ENCODE measurements at regions not wholly inside any gene's neighbourhood (a gene's known extent, or its start where the extent isn't known, plus 50 kb on each side); places are given as distances from the start of the nearest gene placed in this dataset.
"Not testable (repeated sequence)": the region's sequence is repeated elsewhere in the genome, so short reads cannot be mapped to it uniquely, and the experiment has no call there.

DNA sequence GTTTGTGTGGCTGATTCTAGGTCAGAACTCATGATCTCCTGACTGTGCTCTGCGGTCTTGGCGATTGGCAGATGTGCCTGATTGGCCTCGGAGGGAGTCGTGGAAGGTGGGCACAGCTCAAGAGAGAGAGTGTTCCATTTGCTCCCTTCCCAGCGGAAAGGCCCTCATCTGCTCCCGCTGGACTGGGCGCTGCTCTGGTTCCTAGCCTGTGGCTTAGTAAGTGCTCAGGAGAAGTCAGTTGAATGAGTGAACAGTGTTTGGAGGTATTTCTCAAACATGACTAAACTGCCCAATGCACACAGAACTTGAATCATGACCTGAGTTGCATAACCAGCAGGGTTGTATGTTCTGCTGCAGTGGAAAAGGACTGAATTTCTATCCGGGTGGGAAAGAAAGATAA, 120.2 kb upstream of the PITX1 start:
- H3K4me3 ChIP-seq = no peak overlapping the region
- no peaks in the 10 kb centered on the region for H3K27me3 ChIP-seq
- TF ChIP-seq, protein P1, sequence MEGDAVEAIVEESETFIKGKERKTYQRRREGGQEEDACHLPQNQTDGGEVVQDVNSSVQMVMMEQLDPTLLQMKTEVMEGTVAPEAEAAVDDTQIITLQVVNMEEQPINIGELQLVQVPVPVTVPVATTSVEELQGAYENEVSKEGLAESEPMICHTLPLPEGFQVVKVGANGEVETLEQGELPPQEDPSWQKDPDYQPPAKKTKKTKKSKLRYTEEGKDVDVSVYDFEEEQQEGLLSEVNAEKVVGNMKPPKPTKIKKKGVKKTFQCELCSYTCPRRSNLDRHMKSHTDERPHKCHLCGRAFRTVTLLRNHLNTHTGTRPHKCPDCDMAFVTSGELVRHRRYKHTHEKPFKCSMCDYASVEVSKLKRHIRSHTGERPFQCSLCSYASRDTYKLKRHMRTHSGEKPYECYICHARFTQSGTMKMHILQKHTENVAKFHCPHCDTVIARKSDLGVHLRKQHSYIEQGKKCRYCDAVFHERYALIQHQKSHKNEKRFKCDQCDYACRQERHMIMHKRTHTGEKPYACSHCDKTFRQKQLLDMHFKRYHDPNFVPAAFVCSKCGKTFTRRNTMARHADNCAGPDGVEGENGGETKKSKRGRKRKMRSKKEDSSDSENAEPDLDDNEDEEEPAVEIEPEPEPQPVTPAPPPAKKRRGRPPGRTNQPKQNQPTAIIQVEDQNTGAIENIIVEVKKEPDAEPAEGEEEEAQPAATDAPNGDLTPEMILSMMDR (IDR thresholded peaks at IDR 0.05) = no peak
- no peak overlapping the region for H3K27ac ChIP-seq
- H3K9me3 ChIP-seq = peaks cover 0 to 18% of the 10 kb centered on the region in 2 donors
- H3K4me1 ChIP-seq = no peaks in the 10 kb centered on the region
- H3K36me3 ChIP-seq = no peaks in the 10 kb centered on the region
- DNase-seq (ENCODE audit: low spot score) = no peak

DNA sequence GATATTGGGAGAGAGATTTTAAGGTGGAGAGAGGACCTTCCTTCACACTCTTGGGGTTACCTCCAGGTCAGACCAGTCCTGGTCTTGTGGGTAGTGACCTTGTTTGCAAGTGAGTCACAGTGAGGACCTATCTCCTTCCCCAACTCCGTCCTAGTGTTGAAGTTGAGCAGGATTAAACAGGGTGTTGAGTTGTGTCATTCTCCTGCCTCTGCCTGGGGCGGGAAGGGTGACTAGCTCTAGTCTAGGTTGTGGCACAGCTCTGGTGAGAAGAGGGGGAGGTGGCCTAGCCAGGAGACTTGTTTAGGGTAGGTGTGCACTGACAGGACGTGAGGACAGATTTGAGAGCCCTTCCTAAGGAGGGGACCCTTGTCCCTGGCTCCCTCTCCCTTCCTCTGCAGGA, 119.6 kb upstream of the PITX1 start:
- DNase-seq (ENCODE audit: low spot score) = no peak
- Histone ChIP-seq H3K27ac (no peak overlapping the region), H3K9me3 (peaks cover 0 to 13% of the 10 kb centered on the region in 2 donors), H3K4me1 (no peaks in the 10 kb centered on the region), H3K36me3 (no peaks in the 10 kb centered on the region), H3K4me3 (no peak overlapping the region), H3K27me3 (no peaks in the 10 kb centered on the region)
- TF ChIP-seq, protein P1 (IDR thresholded peaks at IDR 0.05) = no peak

DNA sequence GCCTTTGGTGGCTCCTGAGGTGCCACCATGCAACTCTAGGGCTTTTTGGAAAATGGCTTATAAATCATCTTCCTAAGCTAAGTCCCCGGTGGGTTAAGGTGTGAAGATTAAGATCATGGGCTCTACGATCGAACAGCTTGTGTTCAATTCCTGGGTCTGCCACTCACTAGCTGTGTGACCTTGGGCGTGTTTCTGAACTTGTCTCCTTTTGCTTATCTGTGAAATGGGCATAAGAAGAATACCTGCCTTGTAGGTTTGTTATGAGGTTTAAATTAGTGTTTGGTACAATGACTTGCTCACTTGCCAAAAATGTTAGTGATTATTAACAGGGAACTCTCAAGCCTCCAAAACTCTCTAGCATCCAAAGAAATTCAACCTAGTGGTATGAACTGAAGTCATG, 119.2 kb upstream of the PITX1 start:
- no peak overlapping the region for H3K27ac ChIP-seq
- H3K4me3 ChIP-seq = no peak overlapping the region
- no peaks in the 10 kb centered on the region for H3K36me3 ChIP-seq
- H3K27me3 ChIP-seq = no peaks in the 10 kb centered on the region
- TF ChIP-seq, protein P1 (IDR thresholded peaks at IDR 0.05) = no peak
- no peak for DNase-seq (ENCODE audit: low spot score)
- peaks cover 0 to 9% of the 10 kb centered on the region in 2 donors for H3K9me3 ChIP-seq
- H3K4me1 ChIP-seq = no peaks in the 10 kb centered on the region

DNA sequence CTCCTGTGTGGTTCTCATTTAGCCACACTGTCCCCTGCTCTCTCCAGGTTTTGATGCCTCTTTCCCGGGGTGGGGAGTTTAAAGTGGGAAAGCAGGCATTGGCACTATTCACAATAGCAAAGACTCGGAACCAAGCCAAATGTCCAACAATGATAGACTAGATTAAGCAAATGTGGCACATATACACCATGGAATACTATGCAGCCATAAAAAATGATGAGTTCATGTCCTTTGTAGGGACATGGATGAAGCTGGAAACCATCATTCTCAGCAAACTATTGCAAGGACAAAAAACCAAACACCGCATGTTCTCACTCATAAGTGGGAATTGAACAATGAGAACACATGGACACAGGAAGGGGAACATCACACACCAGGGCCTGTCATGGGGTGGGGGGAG, 117.6 kb upstream of the PITX1 start:
- H3K4me1 ChIP-seq; H3K4me3 ChIP-seq; H3K36me3 ChIP-seq; DNase-seq (ENCODE audit: low spot score); H3K27ac ChIP-seq; H3K9me3 ChIP-seq; H3K27me3 ChIP-seq: not testable (repeated sequence)

DNA sequence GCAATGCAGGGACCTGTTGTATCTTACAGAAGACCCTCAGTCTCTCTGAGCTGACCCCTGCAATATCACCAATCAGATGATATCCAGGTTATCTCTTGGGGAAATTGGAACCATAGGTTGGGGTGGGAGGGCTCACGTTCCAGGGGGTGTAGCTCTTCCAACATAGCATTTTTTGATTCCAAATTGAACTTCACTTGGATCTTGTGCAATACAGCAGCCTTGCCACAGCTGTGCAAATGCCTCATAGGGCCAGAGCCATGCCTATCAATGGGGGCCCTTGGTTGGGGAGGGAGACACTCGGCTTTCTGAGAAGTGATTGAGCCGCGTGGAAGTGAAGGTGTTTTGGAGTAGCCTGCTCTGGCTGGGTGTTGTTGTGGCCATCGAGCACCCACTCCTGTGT, 117.2 kb upstream of the PITX1 start:
- H3K27me3 ChIP-seq = no peaks in the 10 kb centered on the region

DNA sequence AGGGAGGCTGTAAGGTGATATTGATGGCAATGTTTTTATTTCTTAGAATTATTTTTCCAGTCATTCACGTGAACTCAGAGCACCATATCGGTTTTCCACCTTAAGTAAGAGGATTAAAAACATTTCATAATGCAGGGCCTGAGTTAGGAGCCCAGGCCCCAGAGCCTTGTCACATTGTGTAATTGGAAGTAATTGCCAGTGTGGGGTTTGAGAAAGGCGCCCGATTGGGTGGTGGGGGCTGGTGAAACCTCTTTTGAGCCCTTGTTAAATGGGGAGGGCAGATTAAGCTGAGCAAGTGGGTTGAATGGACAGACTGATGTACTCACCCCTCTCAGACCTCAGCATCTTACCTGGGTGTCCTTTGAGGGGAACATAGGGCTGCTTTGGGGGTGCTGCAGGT, 116.7 kb upstream of the PITX1 start:
- TF ChIP-seq, protein P1 (IDR thresholded peaks at IDR 0.05) = no peak
- H3K4me3 ChIP-seq = no peak overlapping the region
- no peaks in the 10 kb centered on the region for H3K4me1 ChIP-seq
- H3K36me3 ChIP-seq = no peaks in the 10 kb centered on the region
- no peaks in the 10 kb centered on the region for H3K27me3 ChIP-seq
- no peak overlapping the region for H3K27ac ChIP-seq
- no peak for DNase-seq (ENCODE audit: low spot score)
- H3K9me3 ChIP-seq = no peaks in the 10 kb centered on the region

More for the DNA sequence above, 117.2 kb upstream of the PITX1 start:
- no peaks in the 10 kb centered on the region for H3K9me3 ChIP-seq
- TF ChIP-seq, protein P1 (IDR thresholded peaks at IDR 0.05) = no peak
- peak; percentile 48 for DNase-seq (ENCODE audit: low spot score)
- H3K36me3 ChIP-seq = no peaks in the 10 kb centered on the region
- H3K4me1 ChIP-seq = no peaks in the 10 kb centered on the region
- no peak overlapping the region for H3K27ac ChIP-seq
- H3K4me3 ChIP-seq = no peak overlapping the region

Measured in right atrium auricular region (tissue), 2 donors.